ENCODE measurements at regions not wholly inside any gene's neighbourhood (a gene's known extent, or its start where the extent isn't known, plus 50 kb on each side); places are given as distances from the start of the nearest gene placed in this dataset.

- no peak for DNase-seq
Measured at GRCh38 chr7:131242123-131242650, 85.5 kb upstream of the MKLN1 start.

- no peak for DNase-seq
Measured at GRCh38 chr7:131244259-131244852, 83.3 kb upstream of the MKLN1 start.

DNA sequence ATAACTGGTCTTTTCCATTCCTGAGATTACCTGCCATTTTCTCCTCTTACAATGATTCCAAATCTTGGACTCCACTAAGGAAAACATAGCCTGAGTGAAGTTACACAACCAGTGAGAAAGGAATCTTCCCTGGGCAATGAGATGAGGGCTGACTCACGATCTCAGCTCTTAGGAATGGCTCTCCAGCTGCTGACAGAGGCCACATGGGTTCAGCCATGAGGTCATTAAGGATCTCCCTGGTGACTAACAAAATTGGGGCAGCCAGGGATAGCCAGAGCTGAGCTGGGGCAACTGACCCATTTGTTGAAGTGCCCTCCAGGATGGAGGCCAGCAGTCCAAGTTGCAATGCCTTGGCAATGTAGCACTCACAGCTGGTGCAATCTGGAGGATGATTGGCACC lies 78.7 kb upstream of the MKLN1 start:
- no peak for DNase-seq

- no peak for DNase-seq
Measured at GRCh38 chr7:131249483-131249882, 78.2 kb upstream of the MKLN1 start.

- no peak for DNase-seq
Measured at GRCh38 chr7:131250331-131250730, 77.3 kb upstream of the MKLN1 start.

- DNase-seq, result no peak
Measured at GRCh38 chr7:131251371-131251770, 76.3 kb upstream of the MKLN1 start.

- DNase-seq, result no peak
Measured at GRCh38 chr7:131252976-131253375, 74.7 kb upstream of the MKLN1 start.

DNA sequence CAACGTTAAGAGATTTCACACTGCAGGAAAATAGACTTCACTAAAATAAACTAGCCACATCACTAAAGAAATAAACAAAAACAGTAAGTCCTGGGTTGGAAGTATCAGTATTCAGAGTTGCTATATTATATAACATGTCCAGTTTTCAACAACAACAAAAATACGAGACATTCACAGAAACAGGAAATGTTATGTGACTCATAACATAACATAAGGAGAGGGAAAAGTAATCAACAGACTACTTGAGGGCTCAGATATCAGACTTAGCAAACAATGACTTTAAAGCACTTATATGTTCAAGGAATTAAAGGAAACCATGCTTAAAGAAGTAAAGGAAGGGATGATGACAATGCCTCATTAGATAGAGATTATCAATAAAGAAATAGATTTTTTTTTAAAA lies 73.5 kb upstream of the MKLN1 start:
- DNase-seq, result no peak

DNA sequence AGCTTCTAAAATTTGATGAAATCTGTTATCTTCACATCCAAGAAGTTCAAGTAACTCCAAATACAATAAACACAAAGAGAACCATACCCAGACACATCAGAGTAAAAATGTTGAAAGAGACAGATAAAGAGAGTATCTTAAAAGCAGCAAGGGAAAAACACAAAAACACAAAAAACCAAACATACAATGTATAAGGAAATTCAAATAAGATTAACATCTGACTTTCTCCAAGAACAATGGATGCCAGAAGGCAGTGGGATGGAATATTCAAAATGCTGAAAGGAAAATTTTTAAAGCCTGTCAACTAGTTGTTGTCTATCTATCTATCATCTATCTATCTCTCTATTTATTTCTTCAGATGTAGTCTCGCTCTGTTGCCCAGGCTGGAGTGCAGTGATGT lies 72.4 kb upstream of the MKLN1 start:
- no peak for DNase-seq

DNA sequence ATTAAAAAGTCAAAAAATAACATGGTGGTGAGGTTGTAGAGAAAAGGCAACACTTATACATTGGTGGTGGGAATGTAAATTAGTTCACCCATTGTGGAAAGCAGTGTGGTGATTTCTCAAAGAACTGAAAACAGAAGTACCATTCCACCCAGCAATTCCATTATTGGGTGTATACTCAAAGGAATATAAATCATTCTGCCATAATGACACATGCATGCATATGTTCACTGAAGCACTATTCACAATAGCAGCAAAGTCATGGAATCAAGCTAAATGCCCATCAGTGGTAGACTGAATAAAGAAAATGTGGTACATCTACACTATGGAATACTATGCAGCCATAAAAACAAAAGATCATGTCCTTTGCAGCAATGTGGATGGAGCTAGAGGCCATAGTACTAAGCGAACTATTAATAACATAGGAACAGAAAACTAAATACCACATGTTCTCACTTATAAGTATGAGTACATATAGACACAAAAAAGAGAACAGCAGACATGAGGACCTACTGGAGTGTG lies 66.1 kb upstream of the MKLN1 start:
- no peak for DNase-seq

DNA sequence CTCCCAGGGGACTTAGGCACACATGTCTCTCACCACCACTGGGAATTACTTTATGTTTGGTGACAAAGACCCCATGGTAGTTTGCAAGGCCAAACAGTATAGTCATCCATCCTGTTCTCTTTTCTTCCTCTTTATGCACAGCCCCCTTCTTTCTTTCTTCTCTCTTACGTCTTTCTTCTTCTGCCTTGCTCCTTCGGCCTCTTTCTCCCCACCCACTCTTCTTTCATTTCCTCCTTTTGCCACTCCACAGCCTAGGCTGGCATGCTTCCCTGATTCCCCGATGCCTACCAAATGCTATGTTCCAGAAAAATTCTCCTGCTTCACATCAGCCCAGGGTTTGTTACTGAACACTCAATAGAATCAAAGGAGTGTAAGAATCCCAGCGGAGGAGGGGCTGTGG lies 62.4 kb upstream of the MKLN1 start:
- DNase-seq, result no peak

GRCh38 chr7:131267631-131268030 lies 60.0 kb upstream of the MKLN1 start:
- DNase-seq, result no peak

DNA sequence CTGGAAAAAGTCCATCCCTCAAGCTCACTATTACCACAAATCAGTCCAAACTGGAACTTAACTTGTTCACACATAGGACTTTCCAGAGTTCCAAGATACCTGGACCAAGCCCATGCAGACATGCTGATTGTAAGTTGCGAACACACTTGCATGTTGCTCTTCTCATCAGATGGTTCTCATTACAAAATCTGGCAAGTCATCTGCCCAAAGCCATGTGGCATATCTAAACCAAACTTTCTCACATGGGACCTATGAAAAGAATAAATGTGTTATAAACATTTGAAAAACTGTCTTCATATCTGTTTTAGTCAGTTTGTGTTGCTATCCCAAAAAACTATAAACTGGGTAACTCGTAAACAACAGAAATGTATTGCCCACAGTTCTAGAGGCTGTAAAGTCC lies 58.8 kb upstream of the MKLN1 start:
- DNase-seq, result no peak

DNA sequence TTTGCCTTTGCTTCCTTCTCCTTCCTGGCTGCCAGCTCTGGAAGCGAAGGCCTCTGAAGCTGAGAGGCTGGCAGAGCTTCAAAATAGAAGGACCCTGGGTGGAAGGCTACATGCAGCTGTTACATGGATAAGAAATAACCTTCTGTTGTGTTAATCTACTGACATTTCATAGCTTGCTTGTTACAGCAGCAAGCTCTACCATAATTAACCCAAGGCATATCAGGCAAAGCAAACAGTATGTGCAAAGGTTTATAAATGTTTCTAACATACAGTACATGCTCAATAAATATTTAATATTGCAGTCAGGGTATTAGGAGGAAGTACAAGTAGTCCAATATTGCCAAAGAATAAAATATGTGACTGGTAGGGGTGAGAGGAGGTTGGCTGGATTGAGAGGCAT lies 55.6 kb upstream of the MKLN1 start:
- DNase-seq, result no peak

GRCh38 chr7:131274986-131275385 lies 52.7 kb upstream of the MKLN1 start:
- DNase-seq, result no peak

DNA sequence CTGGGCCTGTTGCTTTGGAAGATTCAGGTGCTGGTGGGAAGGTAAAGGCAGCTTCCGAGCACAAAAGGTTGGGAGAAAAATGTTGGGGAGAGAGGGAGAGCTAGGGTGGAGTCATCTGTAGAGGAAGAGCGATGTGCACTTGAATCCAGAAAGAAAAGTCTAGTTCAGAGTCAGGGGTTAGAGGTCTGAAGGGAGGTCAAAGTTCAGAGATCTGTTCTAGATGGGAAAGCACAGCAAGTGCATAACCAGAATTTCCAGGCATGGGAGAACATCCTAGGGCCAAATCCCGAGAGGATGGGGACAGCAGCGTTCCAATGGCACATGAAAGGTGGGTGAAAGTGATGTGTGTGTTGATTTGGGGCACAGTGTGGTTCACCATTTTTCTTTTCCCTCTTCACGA lies 51.5 kb upstream of the MKLN1 start:
- no peak for DNase-seq

- DNase-seq, result no peak
Measured at GRCh38 chr7:131276748-131277147, 50.9 kb upstream of the MKLN1 start.
